Stimulated activated CD4-positive, alpha-beta T cell treated with anti-CD3 and anti-CD28 coated beads, Interleukin-4, amount 100 ng/mL, for 24 hours (primary cell): ENCODE measurements at regions not wholly inside any gene's neighbourhood (a gene's known extent, or its start where the extent isn't known, plus 50 kb on each side); places are given as distances from the start of the nearest gene placed in this dataset.

ENCODE experiments used
- DNase-seq: peaks from one replicate; pipeline ENCODE4 v3.0.0-alpha.2; 2020

- DNase-seq = no peak
Measured at GRCh38 chr4:117447925-117448324, 362.5 kb upstream of the TRAM1L1 start.

GRCh38 chr4:117455088-117455487 lies 369.7 kb upstream of the TRAM1L1 start:
- DNase-seq = no peak

- no peak for DNase-seq
Measured at GRCh38 chr4:117466388-117466787, 381.0 kb upstream of the TRAM1L1 start.

GRCh38 chr4:117467404-117467803 lies 382.0 kb upstream of the TRAM1L1 start:
- no peak for DNase-seq

- no peak for DNase-seq
Measured at GRCh38 chr4:117474987-117475386, 389.6 kb upstream of the TRAM1L1 start.

- DNase-seq = no peak
Measured at GRCh38 chr4:117477925-117478324, 392.5 kb upstream of the TRAM1L1 start.

- no peak for DNase-seq
Measured at GRCh38 chr4:117478702-117479101, 393.3 kb upstream of the TRAM1L1 start.

GRCh38 chr4:117479673-117480072 lies 394.3 kb upstream of the TRAM1L1 start:
- peak; percentile 27 for DNase-seq

GRCh38 chr4:117481742-117482141 lies 396.4 kb upstream of the TRAM1L1 start:
- DNase-seq = no peak

- DNase-seq = no peak
Measured at GRCh38 chr4:117488692-117489091, 403.3 kb upstream of the TRAM1L1 start.

- DNase-seq = no peak
Measured at GRCh38 chr4:117489107-117489506, 403.7 kb upstream of the TRAM1L1 start.

- DNase-seq = no peak
Measured at GRCh38 chr4:117491516-117491915, 406.1 kb upstream of the TRAM1L1 start.

- no peak for DNase-seq
Measured at GRCh38 chr4:117495802-117496201, 410.4 kb upstream of the TRAM1L1 start.

- DNase-seq = no peak
Measured at GRCh38 chr4:117512414-117512813, 427.0 kb upstream of the TRAM1L1 start.

GRCh38 chr4:117514391-117515175 lies 429.2 kb upstream of the TRAM1L1 start:
- no peak for DNase-seq

- DNase-seq = no peak
Measured at GRCh38 chr4:117515921-117516320, 430.5 kb upstream of the TRAM1L1 start.

- DNase-seq = no peak
Measured at GRCh38 chr4:117527601-117528000, 442.2 kb upstream of the TRAM1L1 start.

GRCh38 chr4:117529401-117529800 lies 444.0 kb upstream of the TRAM1L1 start:
- no peak for DNase-seq

GRCh38 chr4:117533501-117533900 lies 448.1 kb upstream of the TRAM1L1 start:
- no peak for DNase-seq

GRCh38 chr4:117545039-117545438 lies 459.7 kb upstream of the TRAM1L1 start:
- no peak for DNase-seq

- no peak for DNase-seq
Measured at GRCh38 chr4:117549524-117549923, 464.1 kb upstream of the TRAM1L1 start.

GRCh38 chr4:117550085-117550484 lies 464.7 kb upstream of the TRAM1L1 start:
- no peak for DNase-seq

- DNase-seq = no peak
Measured at GRCh38 chr4:117560329-117560728, 474.0 kb upstream of the NDST3 start.

GRCh38 chr4:117574085-117574484 lies 460.2 kb upstream of the NDST3 start:
- DNase-seq = no peak

GRCh38 chr4:117575850-117576249 lies 458.4 kb upstream of the NDST3 start:
- DNase-seq = no peak
